Adipocyte (in vitro differentiated cells): ENCODE measurements at regions not wholly inside any gene's neighbourhood (a gene's known extent, or its start where the extent isn't known, plus 50 kb on each side); places are given as distances from the start of the nearest gene placed in this dataset.

ENCODE experiments used
- DNase-seq: peaks from one replicate; pipeline ENCODE4 v3.0.0-alpha.2; 2015; ENCODE audit warnings: low read depth
- H3K27me3 ChIP-seq: replicated peaks from 2 replicates; pipeline ENCODE4 v1.7.0; 2013; ENCODE audit warnings: mild to moderate bottlenecking, low read length, moderate library complexity; ENCODE audit not compliant: control insufficient read depth, insufficient read depth
- H3K36me3 ChIP-seq: 2 replicates; pipeline ENCODE4 v1.7.0; 2013; ENCODE audit warnings: low read length, mild to moderate bottlenecking, moderate library complexity; ENCODE audit not compliant: control insufficient read depth, insufficient read depth, severe bottlenecking
- H3K4me1 ChIP-seq: 2 replicates; pipeline ENCODE4 v1.7.0; 2013; ENCODE audit warnings: mild to moderate bottlenecking, low read length, moderate library complexity; ENCODE audit not compliant: control insufficient read depth, insufficient read depth
- H3K4me3 ChIP-seq: 2 replicates; pipeline ENCODE4 v1.7.0; 2013; ENCODE audit warnings: mild to moderate bottlenecking, low read length, moderate library complexity
- H3K9ac ChIP-seq: 2 replicates; pipeline ENCODE4 v1.7.0; 2013; ENCODE audit warnings: mild to moderate bottlenecking, low read length, moderate library complexity
- H3K9me3 ChIP-seq: 2 replicates; pipeline ENCODE4 v1.7.0; 2013; ENCODE audit warnings: mild to moderate bottlenecking, low read length, moderate library complexity; ENCODE audit not compliant: control insufficient read depth

GRCh38 chrX:69036674-69037573, 128.3 kb downstream of the PJA1 start:
- Histone ChIP-seq H3K27me3 (peaks cover 24% of the 10 kb centered on the region), H3K9ac (no peak overlapping the region), H3K36me3 (no peaks in the 10 kb centered on the region), H3K4me3 (no peak overlapping the region), H3K4me1 (peaks cover 7% of the 10 kb centered on the region), H3K9me3 (peaks cover 27% of the 10 kb centered on the region)
- DNase-seq = no peak

DNA sequence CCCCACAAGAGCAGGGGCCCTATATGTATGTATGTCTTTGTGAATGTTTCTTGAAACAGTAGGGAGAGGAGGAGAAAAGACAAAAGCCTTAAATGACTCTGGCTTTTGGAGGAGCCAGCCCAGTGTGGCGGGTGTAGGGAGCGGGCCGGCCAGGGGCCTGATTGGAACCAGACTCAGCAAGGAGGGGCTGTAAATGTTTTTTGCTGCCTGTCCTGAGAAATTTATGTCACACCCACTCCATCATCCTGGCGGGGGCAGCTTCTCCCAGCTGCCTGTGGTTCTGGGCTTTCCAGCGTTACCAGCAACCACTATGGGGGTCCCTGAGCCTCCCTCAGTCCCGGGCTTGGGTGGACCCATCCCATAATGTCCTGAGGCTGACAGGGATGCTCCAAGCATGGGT, 130.8 kb downstream of the PJA1 start:
- Histone ChIP-seq H3K9me3 (peaks cover 19% of the 10 kb centered on the region), H3K36me3 (no peaks in the 10 kb centered on the region), H3K4me3 (no peak overlapping the region), H3K9ac (no peak overlapping the region), H3K4me1 (peaks cover 7% of the 10 kb centered on the region), H3K27me3 (peaks cover 32% of the 10 kb centered on the region)
- DNase-seq = no peak

DNA sequence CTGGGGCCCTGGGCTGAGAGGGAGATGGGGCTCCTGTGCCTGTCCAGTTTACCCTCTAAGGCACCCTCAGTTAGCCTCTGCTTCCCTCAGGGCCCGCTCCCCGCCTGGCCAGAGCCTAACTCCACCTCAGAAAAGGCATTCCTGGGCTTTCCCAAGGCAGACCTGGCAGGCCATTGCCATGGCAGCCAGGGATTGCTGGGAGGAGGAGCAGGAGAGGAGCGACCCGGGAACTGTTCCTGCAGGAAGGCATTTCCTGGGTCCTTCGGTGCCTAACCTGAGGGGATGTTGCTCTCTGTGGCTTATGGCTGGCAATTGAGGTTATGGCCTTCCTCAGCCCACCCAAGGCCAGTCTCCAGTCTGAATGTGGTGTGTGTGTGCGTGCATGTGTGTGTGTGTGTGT, 131.3 kb downstream of the PJA1 start:
- no peaks in the 10 kb centered on the region for H3K36me3 ChIP-seq
- H3K4me3 ChIP-seq = no peak overlapping the region
- no peak overlapping the region for H3K9ac ChIP-seq
- DNase-seq = no peak
- H3K9me3 ChIP-seq = peaks cover 19% of the 10 kb centered on the region
- H3K27me3 ChIP-seq = peaks cover 33% of the 10 kb centered on the region
- H3K4me1 ChIP-seq = peaks cover 7% of the 10 kb centered on the region

DNA sequence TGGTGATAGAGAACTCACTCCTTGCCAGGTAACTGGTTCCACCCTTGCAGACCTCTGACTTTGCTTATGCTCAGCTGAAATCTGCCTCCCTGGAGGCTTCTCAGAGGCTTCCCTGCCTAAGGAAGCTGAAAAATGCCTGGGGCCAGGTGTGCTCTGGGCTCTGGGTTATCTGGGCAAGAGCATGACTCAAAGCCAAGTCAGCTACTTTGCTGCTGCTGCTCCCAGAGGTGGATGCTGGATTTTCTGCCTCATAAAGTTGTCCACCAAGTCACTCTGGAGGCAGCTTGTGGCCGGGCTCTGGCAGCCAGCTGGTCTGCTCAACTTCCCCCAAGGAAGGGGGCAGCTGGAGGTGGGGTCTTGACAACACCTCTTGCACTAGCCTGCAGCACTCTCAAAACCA, 132.7 kb downstream of the PJA1 start:
- Histone ChIP-seq H3K9ac (no peak overlapping the region), H3K4me1 (no peaks in the 10 kb centered on the region), H3K27me3 (peaks cover 33% of the 10 kb centered on the region), H3K36me3 (no peaks in the 10 kb centered on the region), H3K9me3 (peaks cover 13% of the 10 kb centered on the region), H3K4me3 (no peak overlapping the region)
- DNase-seq = no peak

DNA sequence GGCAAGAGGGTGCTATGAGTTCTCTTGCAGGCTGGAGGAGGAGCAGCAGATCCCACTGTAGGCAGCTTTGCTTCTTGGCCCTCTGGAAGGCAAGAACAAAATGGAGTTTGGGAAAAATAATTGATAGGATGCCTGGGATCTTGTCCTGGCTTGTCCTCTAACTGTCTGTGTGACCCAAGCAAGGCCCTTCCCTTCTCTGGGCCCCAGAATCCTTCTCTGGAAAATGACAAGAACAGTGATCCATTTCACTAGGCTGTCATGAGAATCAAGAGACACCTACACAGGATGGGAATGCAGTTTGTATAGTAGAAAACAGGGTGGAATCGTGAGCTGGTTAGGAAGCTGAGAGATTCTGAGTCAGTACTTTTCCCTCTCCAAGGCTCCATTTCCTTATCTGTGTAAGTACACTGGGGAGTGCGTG, 133.3 kb downstream of the PJA1 start:
- H3K9ac ChIP-seq = no peak overlapping the region
- H3K4me3 ChIP-seq = no peak overlapping the region
- H3K36me3 ChIP-seq = no peaks in the 10 kb centered on the region
- no peak for DNase-seq
- peaks cover 11% of the 10 kb centered on the region for H3K9me3 ChIP-seq
- peaks cover 33% of the 10 kb centered on the region for H3K27me3 ChIP-seq
- H3K4me1 ChIP-seq = no peaks in the 10 kb centered on the region

GRCh38 chrX:69031181-69031580, 134.1 kb downstream of the PJA1 start:
- H3K4me1 ChIP-seq = no peaks in the 10 kb centered on the region
- H3K36me3 ChIP-seq = no peaks in the 10 kb centered on the region
- DNase-seq = no peak
- H3K9ac ChIP-seq = no peak overlapping the region
- H3K9me3 ChIP-seq = peaks cover 12% of the 10 kb centered on the region
- no peak overlapping the region for H3K4me3 ChIP-seq
- H3K27me3 ChIP-seq = peaks cover 29% of the 10 kb centered on the region

- Histone ChIP-seq H3K27me3 (peaks cover 19% of the 10 kb centered on the region), H3K4me3 (no peak overlapping the region), H3K36me3 (no peaks in the 10 kb centered on the region), H3K9ac (no peak overlapping the region), H3K9me3 (peaks cover 11% of the 10 kb centered on the region), H3K4me1 (peaks cover 7% of the 10 kb centered on the region)
- DNase-seq = no peak
These were observed 135.5 kb downstream of the PJA1 start for GRCh38 chrX:69029771-69030170.

GRCh38 chrX:69028761-69029120, 136.5 kb downstream of the PJA1 start:
- H3K27me3 ChIP-seq = peaks cover 16% of the 10 kb centered on the region
- no peak overlapping the region for H3K4me3 ChIP-seq
- peaks cover 11% of the 10 kb centered on the region for H3K9me3 ChIP-seq
- no peak overlapping the region for H3K9ac ChIP-seq
- peaks cover 12% of the 10 kb centered on the region for H3K4me1 ChIP-seq
- H3K36me3 ChIP-seq = no peaks in the 10 kb centered on the region
- no peak for DNase-seq

GRCh38 chrX:69028006-69028760, 137.1 kb downstream of the PJA1 start:
- no peak for DNase-seq
- no peaks in the 10 kb centered on the region for H3K36me3 ChIP-seq
- H3K9ac ChIP-seq = no peak overlapping the region
- peaks cover 16% of the 10 kb centered on the region for H3K27me3 ChIP-seq
- peaks cover 11% of the 10 kb centered on the region for H3K9me3 ChIP-seq
- peaks cover 12% of the 10 kb centered on the region for H3K4me1 ChIP-seq
- H3K4me3 ChIP-seq = no peak overlapping the region

DNA sequence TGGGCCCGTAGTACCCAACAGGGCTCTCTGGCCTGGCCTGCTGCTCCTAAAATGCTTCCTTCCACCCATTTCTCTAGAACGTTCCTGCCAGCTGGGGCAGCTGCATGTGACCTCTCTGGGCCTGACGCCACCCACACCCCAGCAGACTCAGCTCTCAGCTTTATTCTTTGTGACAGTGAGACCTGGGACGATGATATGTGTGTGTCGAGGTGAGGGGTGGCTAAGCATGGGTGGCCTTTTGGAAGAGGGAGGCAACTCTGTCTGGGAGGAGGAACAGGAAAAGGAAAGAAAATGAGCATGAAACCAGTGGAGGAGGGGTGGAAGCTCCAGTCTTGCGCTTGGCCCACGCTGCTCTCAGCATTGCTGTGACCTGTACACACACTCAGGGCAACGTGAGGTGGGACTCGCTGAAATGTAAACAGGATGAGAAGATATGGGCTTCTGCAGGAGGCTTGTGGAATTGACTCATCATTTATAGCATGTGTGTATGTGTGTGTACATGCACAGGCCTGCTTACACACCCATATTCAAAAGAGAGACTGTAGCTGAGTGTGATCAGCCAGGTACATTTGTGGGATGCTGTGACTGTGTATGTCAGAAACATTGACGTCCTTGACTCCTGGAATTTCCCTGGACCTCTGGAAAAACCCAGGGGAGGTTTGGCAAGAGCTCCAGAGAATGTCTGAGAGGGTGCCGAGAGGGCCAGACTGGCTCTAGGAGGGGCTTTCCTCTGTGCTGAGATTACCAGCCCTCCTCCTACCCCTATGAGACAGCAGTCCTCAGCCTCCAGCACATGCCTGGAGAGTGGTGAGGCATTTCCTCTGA, 137.9 kb downstream of the PJA1 start:
- peak; percentile 7 for DNase-seq
- Histone ChIP-seq H3K4me3 (no peak overlapping the region), H3K9ac (no peak overlapping the region), H3K27me3 (peaks cover 15% of the 10 kb centered on the region), H3K4me1 (peaks cover 12% of the 10 kb centered on the region), H3K36me3 (no peaks in the 10 kb centered on the region), H3K9me3 (peaks cover 11% of the 10 kb centered on the region)

- H3K9ac ChIP-seq = no peak overlapping the region
- no peaks in the 10 kb centered on the region for H3K36me3 ChIP-seq
- peaks cover 15% of the 10 kb centered on the region for H3K27me3 ChIP-seq
- peak; percentile 20 for DNase-seq
- peaks cover 12% of the 10 kb centered on the region for H3K4me1 ChIP-seq
- H3K9me3 ChIP-seq = peaks cover 4% of the 10 kb centered on the region
- no peak overlapping the region for H3K4me3 ChIP-seq
These were observed 139.4 kb downstream of the PJA1 start for GRCh38 chrX:69025802-69026301.
